COLO829 (cell line): ENCODE measurements at regions not wholly inside any gene's neighbourhood (a gene's known extent, or its start where the extent isn't known, plus 50 kb on each side); places are given as distances from the start of the nearest gene placed in this dataset.
"Not testable (repeated sequence)": the region's sequence is repeated elsewhere in the genome, so short reads cannot be mapped to it uniquely, and the experiment has no call there.

Experiments used
- DNase-seq: peaks from one replicate; pipeline ENCODE4 v3.0.0; 2012; ENCODE audit warnings: low spot score

DNA sequence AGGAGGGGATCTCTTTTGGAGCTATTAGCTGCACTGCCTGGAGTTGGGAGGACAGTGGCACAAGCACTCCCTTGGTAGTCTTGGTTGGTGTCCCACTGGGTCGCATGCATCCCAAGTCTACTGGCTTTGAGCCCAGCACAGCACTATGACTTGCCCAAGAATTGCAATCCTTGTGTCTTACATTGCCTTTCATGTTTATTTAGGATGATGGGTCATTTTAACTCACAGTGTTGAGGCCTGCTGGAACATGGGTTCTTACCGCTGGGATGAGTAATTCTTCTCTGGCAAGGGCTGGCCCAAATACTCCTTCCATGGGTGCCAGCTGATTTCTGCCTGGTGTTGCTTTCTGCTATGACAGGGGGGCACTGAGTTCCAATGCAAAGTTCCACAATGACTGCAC, 185.5 kb downstream of the TEX13C start:
- DNase-seq, result no peak

DNA sequence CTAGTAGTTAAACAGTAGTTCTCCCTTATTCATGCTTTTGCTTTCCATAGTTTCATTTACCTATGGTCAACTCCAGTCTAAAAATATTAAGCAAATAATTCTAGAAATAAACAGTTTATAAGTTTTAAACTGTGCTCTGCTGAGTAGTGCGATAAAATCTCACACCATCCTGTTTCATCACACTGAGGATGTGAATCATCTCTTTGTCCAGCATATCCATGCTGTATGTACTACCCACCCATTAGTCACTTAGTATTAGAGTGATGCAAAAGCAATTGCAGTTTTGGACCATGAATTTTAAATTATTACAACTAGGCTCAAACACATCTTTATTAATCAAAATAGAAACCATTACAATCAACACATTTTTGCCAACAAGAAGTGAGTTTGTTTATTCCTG, 187.4 kb downstream of the TEX13C start:
- DNase-seq, result no peak

DNA sequence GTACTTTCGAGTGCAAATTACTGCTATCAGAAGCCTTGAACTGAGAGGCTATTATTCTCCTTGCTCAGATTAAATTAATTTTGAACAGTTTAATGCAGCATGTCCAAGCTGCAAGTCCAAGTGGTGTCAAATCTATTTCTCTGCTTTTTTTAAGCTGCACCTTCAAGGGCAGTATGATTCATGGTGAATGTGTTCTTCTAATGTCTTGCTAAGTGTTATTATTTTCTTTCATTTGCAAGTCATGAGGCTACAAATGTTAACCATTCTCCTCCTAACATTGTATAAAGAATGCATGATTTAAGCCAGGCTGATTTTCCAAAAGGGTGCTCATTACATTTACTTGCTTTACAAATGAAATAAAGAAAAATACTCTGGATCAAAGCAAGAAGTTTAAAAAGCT, 200.4 kb downstream of the TEX13C start:
- no peak for DNase-seq

GRCh38 chrX:125522752-125523151, 203.1 kb downstream of the TEX13C start:
- DNase-seq, result no peak

GRCh38 chrX:125532411-125533089, 212.9 kb downstream of the TEX13C start:
- DNase-seq, result no peak

GRCh38 chrX:125533352-125533751, 213.7 kb downstream of the TEX13C start:
- no peak for DNase-seq

- DNase-seq, result no peak
Measured at GRCh38 chrX:125544031-125544660, 224.5 kb downstream of the TEX13C start.

DNA sequence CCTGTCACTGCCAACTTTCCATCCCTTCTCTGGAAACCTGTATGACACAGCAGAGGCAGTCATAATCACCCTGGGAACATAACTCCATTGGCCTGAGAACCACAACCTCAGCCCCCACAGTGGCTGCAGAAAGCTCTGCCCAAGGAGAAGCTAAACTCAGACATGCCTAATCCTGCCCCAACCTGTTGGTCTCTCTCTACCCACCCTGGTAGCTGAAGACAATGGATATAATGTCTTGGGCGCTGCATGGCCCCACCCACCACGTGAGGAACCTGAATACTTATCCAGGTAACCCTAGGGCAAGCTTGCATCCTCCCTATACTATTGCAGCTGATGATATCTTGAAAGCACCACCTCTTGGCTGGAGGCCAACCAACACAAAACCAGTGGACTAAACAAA, 225.2 kb downstream of the TEX13C start:
- no peak for DNase-seq

DNA sequence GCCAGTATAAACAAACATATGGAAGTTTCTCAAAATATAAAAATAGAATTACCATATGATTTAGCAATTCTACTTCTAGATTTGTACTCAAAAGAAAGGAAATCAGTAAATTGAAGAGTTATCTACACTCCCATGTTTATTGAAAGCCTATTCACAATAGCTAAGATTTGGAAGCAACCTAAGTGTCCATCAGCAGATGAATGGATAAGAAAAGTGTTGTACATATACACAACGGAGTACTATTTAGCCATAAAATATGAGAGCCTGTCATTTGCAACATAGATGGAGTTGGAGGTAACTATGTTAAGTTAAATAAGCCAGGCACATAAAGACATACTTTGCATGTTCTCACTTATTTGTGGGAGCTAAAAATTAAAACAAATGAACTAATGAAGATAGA, 257.8 kb downstream of the TEX13C start:
- no peak for DNase-seq

GRCh38 chrX:125604448-125604847, 284.8 kb downstream of the TEX13C start:
- no peak for DNase-seq

GRCh38 chrX:125605145-125605544, 285.5 kb downstream of the TEX13C start:
- no peak for DNase-seq

DNA sequence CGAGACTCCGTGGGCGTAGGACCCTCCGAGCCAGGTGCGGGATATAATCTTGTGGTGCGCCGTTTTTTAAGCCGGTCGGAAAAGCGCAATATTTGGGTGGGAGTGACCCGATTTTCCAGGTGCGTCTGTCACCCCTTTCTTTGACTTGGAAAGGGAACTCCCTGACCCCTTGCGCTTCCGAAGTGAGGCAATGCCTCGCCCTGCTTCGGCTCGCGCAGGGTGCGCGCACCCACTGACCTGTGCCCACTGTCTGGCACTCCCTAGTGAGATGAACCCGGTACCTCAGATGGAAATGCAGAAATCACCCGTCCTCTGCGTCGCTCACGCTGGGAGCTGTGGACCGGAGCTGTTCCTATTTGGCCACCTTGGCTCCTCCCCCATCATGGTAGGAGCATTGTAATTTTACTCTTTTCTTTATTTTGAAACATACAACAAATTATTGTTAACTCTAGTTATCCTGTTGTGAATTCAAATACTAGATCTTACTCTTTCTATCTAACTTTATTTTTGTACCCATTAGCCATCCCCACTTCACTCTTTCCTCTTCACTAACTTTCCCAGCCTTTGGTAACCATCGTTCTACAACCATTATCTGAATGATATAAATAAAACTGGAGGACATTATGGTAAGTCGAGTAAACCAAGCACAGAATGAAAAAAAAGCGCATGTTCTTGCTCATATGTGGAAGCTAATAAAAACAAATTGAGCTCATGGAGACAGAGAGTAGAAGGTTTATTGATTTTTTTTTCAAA, 295.1 kb downstream of the TEX13C start:
- DNase-seq, result not testable (repeated sequence)

GRCh38 chrX:125620715-125621587, 301.3 kb downstream of the TEX13C start:
- DNase-seq, result no peak

GRCh38 chrX:125621588-125621927, 301.9 kb downstream of the TEX13C start:
- DNase-seq, result no peak

DNA sequence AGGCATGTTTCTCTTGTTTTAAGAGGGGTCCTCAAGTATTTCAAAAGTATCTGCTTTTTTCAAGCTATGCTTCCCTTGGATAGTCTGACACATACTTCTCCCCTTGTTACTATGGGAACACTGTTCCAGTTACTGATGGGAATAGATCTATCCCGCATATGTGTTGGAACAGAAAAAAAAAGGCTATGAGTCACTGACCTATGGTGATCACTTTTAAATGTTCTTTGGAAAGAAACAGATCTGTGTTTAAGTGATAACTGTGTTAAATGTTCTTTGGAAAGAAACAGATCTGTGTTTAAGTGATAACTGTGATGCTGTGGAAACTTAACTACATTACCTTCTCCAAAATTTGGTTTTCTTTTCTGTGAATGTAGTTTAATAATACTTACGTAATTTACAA, 303.2 kb downstream of the TEX13C start:
- no peak for DNase-seq

DNA sequence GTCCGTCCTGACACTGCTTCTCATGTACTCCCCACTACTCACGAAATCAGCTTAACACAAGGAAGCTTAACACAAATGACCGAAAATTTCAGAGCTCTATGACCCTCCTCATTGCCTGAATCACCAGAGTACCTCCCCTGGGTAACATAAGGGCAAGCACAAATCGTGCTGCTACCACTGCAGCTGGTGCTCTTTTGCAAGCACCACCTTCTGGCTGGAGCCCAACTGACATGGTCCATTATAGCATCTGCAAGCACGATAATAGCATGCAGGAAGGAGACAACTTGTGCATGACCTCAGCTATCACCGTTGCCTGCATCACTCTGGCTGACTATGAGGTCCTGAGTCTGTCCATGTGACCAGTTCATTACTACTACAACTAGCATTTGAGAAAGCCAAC, 308.0 kb downstream of the TEX13C start:
- DNase-seq, result no peak

DNA sequence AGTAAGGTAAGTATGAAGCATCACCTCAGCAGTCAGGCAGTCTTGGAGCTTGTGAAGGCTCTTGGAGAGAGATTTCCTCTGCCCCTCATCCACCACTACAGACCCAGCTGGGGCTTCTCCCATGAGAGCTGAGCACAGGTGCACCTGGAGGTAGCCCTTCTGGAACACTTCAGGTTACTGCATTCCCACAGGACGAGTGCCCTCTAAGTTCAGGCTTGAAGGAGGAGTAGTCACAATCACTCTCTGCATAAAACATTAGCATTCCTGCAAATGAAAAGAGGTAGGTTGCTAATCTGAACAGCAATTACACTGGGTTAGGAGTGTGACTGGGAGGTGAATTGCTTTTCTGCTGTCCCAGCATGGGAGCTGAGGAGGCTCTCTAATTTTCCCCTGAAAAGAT, 308.8 kb downstream of the TEX13C start:
- DNase-seq, result no peak

DNA sequence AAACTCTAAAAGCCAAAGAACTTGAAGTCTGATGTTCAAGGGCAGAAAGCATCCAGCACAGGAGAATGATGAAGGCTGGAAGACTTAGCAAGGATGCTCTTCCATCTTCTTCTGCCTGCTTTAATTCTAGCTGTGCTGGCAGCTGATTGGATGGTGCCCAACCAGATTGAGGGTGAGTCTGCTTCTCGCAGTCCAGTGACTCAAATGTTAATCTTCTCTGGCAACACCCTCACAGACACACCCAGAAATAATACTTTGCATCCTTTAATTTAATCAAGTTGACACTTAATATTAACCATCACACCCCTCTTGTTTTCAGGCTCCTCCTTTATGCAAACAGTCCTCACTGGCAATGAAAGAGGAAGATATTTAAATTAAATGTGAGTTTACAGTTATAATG, 321.7 kb downstream of the TEX13C start:
- DNase-seq, result no peak

GRCh38 chrX:125646195-125646594, 326.5 kb downstream of the TEX13C start:
- DNase-seq, result no peak

GRCh38 chrX:125651426-125651825, 331.8 kb downstream of the TEX13C start:
- DNase-seq, result no peak

GRCh38 chrX:125654501-125654900, 334.8 kb downstream of the TEX13C start:
- DNase-seq, result no peak

DNA sequence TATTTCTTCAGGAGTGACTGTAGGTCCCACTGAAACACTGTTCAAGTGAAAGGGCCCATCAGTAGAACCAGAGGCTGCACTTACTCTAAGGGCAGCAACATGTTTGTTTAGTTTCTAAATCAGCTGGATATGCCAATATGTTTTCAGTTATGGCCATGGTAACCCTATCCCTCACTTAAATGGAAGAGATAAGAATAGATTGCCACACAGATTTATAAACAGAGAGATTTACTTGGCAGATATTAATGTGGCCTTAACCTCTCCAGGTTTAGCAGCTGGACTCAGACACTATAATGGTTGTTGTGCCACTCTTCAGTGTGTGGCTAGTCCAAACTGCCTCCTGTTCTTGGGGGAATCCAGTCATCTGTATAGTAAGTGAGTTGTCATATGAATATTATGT, 354.1 kb downstream of the TEX13C start:
- no peak for DNase-seq

GRCh38 chrX:125678258-125678657, 358.6 kb downstream of the TEX13C start:
- no peak for DNase-seq
